Right lobe of liver (tissue), 4 donors: ENCODE measurements at regions not wholly inside any gene's neighbourhood (a gene's known extent, or its start where the extent isn't known, plus 50 kb on each side); places are given as distances from the start of the nearest gene placed in this dataset.

ENCODE experiments used
- POLR2A ChIP-seq: fragments of 450-650 bp; IDR thresholded peaks from one replicate; pipeline ENCODE4 v1.6.1; 2017; ENCODE audit warnings: antibody characterized with exemption, mild to moderate bottlenecking
- TF ChIP-seq, protein P1 (sequence below), 4 donors: fragments of 200-600 bp in 3 of 4; fragments of 450-650 bp in 1 of 4; IDR thresholded peaks; one replicate each; pipeline versions ENCODE4 v1.5.1 to v1.8.0; 2016 to 2022; ENCODE audit warnings: antibody characterized with exemption in 4 of 4, mild to moderate bottlenecking in 2 of 4
- donor health status: DM: no; HTN: no; CAD: no.
- donor health status: DM: no; HTN: no; CAD: no.
- donor health status: DM: no; HTN: yes; CAD: no.

DNA sequence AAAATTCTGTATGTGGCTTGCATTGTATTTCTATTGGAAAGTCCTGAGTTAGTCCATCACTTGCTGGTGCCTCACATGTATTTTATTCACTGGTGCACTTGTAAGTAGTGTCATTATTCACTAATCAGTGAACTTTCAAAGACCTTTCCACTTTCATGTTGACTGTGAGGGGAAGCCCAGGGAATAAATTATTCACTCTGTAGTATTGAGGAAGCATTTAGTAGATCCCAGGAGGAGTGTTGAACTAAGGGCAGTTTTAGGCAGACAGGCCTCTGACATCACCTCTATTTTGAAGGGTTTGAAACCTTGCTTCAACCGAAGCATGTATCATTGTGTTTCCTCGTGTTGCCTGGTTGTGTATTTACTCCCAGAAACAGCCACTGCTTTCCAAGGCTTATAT lies 705.4 kb upstream of the RIOK2 start:
- TF ChIP-seq, protein P1, sequence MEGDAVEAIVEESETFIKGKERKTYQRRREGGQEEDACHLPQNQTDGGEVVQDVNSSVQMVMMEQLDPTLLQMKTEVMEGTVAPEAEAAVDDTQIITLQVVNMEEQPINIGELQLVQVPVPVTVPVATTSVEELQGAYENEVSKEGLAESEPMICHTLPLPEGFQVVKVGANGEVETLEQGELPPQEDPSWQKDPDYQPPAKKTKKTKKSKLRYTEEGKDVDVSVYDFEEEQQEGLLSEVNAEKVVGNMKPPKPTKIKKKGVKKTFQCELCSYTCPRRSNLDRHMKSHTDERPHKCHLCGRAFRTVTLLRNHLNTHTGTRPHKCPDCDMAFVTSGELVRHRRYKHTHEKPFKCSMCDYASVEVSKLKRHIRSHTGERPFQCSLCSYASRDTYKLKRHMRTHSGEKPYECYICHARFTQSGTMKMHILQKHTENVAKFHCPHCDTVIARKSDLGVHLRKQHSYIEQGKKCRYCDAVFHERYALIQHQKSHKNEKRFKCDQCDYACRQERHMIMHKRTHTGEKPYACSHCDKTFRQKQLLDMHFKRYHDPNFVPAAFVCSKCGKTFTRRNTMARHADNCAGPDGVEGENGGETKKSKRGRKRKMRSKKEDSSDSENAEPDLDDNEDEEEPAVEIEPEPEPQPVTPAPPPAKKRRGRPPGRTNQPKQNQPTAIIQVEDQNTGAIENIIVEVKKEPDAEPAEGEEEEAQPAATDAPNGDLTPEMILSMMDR (IDR thresholded peaks at IDR 0.05): no peak
- TF ChIP-seq POLR2A: no peak
